T47D (cell line): ENCODE measurements at regions not wholly inside any gene's neighbourhood (a gene's known extent, or its start where the extent isn't known, plus 50 kb on each side); places are given as distances from the start of the nearest gene placed in this dataset.
A peak's percentile ranks its signal among the peaks of the same experiment; 100 is the strongest.
"Not testable (repeated sequence)": the region's sequence is repeated elsewhere in the genome, so short reads cannot be mapped to it uniquely, and the experiment has no call there.

Experiments used
- DNase-seq, 2 experiments: peaks; one replicate each; pipeline versions ENCODE4 v3.0.0 to v3.0.0-alpha.2; 2011 to 2012; ENCODE audit warnings: low read depth in 1 of 2, low spot score in 1 of 2
- JUND ChIP-seq: IDR thresholded peaks from 2 replicates; pipeline ENCODE4 v1.6.1; 2012; ENCODE audit warnings: low read depth
- in situ Hi-C: cut with HindIII; loops from 2 replicates; pipeline ENCODE4 v1.10.0; 2016; ENCODE audit warnings: low sequenced_read_pairs, low pct_unique_long_range_greater_than_20kb

DNA sequence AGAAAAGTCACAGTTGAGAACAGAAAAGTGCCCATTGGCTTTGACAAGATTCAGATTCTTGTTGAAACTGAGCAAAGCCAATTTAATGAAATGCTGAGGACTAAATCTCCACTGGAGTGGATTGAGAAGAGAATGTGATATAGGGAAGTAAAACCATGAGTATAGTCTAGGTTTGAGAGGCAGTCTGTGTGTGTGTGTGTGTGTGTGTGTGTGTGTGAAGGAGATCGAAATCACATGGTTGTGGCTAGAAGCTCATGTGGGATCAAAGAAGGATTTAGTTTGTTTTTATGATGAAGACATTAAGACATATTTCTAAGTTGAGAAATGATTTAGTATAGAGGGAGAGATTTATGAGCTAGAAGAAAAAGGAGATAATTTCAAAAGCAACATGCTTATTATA lies 275.7 kb upstream of the DAB2 start:
- DNase-seq, result no peak
- TF ChIP-seq JUND, result no peak
- in situ Hi-C loops, result no loop called here

DNA sequence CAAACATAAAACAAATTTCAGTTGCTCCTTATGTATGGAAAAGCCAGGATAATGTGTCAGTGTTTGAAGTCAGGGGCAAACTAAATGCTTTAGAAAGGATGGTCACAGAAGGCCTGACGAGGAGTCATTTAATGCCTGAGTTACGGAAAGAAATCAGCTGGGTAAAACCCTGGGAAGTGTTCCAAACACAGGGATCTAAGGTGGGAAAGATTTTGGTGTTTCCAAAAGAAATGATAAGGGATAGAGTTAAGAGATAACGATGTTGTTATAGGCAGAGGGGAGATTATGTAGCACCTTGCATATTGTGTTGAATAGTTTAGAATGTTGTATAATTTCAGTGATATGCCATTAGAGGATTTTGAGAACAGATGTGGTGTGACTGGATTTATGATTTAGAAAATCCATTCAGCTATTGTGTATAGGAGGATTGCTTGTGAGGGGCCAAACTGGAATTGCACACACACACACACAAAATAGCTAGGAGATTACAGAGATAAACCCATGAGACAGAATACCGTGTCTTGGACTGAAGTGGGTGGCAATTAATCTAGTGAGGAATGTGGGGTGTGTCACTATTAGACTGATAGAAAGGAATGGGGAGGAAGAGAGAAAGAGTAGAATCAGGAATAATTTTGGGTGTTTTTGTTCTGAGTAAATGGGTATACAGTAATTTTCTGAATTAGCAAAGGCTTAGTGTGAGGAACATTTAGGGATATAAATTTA lies 274.2 kb upstream of the DAB2 start:
- in situ Hi-C loops, result no loop called here
- no peak for DNase-seq
- no peak for TF ChIP-seq JUND

DNA sequence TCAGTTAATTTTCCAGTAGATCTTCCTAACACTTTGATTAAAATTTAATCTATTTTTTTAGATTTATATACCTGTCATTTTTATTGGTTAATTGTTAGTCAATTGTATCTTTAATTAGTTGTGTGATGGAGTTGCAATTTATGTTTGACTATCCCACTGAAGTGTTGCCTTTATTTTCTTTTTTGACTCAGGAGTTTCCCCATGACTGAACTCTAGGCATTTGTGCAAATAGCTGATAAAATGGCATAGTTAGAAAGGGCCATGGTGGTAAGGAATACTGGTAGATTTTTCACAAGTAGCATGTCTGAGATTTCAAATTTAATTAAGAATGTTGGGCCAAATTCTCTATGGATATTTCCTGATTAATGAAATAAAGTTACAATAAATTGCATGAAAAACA lies 273.1 kb upstream of the DAB2 start:
- no peak for TF ChIP-seq JUND
- in situ Hi-C loops, result no loop called here
- no peak for DNase-seq

DNA sequence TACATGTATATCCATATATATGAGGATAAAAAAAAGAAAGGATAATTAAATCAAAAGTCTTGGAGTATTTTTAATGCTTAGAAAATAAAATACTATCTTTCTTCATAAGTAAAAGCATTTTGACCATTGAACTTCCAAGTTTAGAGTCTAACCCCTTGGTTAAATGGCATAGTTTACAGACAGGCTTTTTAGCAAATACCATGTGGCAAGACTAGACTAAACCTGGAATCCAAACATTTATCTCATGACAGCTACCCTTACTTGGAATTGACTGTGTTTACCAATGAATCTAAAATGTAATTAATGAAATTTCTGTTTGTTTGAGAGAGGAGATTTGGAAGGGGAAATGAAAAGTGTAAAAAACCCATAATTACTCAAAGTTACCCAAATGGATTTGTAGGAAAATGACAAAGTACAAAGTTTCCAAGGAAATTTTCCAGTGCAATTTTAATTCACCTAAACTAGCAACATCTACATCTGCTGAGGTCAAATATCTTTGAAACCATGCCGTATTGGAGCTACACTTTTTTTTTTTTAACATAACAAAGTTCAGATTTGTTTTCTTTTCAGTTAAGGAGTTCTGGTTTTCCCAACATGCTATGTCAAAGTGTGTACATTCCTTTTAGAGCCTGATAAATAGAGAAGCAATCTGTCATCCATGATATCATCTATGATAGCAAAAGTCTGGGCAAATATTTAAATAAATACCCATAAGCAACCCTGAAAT lies 272.1 kb upstream of the DAB2 start:
- no peak for TF ChIP-seq JUND
- no peak for DNase-seq
- in situ Hi-C loops, result no loop called here

DNA sequence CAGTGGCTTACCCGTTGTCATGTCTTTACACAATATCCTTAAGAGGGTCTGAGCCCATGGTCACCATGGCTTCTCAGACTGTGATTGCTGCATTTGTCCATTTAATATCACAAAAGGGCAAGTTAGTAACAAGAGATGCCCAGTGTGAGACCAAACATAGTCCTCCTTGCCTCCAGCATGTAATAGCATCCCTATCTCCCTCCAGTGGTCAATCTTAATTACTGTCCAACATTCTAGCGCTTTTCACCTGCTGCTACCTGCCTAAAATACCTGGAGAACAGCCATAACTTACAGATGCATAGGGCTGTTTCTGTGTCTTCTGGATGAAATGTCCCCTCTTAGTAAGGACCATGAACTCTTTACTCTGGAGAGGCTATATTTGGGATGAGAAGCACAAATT lies 267.2 kb upstream of the DAB2 start:
- TF ChIP-seq JUND, result no peak
- in situ Hi-C loops, result no loop called here
- DNase-seq, result peak in 1 of 2 experiments; percentile 63

DNA sequence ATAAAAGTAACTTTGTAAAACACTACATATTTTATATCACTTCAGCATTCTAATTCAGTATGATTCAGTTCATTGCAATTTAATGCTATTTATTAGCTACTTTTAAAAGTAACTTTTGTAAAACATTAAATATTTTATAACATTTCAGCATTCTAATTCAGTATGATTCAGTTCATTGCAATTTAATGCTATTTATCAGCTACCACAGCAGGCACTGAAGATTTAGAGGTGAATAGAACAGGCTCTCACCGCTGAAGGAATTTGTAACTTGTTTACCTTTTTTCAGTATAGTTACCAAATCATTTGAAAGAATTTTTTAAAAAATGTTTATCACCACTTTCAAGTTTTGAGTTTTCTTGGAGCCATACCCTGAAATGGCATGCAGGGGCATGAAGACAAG lies 266.4 kb upstream of the DAB2 start:
- no peak for TF ChIP-seq JUND
- in situ Hi-C loops, result no loop called here
- DNase-seq, result no peak

DNA sequence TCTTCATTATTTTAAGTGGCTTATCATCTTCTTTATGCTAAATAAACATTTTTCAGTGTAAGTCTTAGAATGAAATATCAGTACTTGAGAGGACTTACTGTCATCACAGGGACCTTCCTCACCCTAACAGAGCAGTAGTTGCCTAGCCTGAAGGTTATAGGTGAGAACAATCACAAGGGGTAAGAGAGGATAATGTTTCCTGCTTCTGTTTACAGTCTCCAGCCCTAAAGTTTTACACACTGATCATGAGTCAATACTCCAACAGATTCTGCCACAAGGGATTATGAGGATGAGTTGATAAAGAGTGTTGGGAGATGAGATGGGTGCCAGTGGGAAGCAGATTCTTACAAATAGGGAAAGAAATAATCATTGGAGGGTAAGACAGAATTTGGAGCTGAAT lies 265.1 kb upstream of the DAB2 start:
- no peak for DNase-seq
- no peak for TF ChIP-seq JUND
- in situ Hi-C loops, result no loop called here

DNA sequence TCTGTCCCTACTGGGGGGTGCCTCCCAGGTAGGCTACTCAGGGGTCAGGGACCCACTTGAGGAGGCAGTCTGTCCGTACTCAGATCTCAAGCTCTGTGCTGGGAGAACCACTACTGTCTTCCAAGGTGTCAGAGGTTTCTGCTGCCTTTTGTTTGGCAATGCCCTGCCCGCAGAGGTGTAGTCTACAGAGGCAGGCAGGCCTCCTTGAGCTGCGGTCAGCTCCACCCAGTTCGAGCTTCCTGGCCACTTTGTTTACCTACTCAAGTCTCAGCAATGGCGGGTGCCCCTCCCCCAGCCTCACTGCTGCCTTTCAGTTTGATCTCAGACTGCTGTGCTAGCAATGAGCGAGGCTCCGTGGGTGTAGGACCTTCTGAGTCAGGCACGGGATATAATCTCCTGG lies 263.1 kb upstream of the DAB2 start:
- DNase-seq, in situ Hi-C loops: not testable (repeated sequence)

DNA sequence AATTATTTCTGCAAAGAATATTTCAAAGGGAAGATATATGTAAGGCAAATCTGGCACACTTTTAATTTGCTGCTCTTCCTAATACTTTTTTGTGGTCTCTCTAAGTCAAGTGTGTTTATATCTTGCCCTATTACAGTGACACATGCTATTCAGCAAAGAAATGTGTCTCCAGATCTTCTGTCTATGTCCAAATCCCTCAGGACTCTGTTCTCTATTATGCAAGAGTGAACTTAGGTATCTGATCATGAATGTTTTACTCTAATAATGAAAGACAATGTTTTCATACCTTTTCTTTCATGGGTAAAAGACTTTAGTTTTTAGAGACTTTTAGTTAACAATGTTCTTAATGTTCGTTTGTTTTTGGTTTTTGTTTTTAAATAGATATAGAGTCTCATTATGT lies 255.4 kb upstream of the DAB2 start:
- in situ Hi-C loops, result no loop called here
- no peak for TF ChIP-seq JUND
- no peak for DNase-seq

DNA sequence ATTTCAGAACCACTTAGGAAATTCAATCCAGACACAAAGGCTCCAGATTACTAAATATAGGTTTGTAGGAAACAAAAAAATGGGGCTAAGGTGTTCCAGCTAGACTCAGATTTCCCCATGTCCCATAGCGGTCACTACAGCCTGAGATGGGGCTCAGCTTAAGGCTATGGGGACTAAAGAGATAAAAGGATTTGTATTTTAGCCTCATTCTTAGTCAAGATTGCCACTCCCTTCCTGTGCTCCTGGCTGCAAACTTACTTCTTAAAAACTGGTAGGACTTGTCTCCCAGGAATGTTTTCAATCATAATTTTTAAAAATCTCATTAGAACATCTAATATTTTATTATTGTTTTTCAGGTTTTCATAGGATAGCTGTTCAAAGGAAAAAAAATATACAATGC lies 253.8 kb upstream of the DAB2 start:
- no peak for DNase-seq
- in situ Hi-C loops, result no loop called here
- TF ChIP-seq JUND, result no peak

DNA sequence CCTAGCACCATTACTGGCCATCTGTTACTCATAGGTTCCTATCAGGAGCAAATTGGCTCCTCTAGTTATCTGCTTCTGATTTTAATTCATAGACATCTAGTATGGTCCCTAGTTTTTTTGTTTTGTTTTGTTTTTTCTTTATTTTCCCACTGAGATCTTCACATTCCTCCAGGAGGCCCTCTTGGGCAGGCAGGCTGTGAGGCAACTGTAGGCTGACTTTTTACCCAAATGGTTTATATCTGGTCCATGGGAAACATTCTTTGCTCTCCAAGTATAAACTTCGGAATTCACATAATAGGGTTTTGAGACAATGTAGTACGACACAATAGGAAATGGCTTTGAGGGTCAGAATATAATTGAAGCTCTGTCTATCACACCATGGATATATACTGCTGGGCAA lies 250.9 kb upstream of the DAB2 start:
- no peak for TF ChIP-seq JUND

DNA sequence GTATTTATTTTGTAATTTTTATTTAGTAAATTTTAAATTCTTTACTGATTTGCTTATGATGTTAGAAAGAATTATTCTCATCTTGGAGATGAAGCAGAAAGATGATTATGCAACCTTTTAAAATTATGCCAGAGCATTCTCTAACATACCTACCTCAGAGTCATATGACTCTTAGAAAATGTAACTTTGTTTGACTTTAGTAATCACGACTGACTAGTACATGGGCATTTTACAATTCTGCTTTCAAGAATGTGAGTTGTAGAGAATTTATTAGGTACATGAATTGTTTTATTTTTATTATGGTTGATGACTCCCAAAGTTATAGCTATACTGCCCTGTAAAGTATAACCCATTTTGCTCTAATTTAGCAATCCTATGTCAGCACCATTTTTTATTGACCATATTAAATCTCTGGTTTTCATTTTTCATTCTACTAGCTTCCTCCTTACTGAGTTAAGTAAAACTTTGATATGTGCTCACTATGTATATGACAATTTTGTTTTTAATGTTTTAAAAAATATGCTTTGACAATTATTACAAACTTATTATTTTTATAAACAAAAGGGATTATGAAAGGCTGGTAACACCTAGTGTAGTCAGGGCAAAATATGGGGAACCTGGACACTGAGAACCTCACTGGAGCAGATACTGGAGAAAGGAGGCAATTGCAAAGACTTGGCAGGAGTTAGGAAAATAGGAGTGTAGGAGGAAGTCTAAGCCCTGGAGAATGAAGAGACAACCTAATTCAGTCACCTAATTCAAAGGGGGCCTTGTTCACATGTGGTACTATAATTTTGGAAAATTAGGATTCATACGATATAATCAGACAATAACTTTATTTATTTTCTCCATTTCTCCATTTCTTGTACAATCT lies 249.7 kb upstream of the DAB2 start:
- in situ Hi-C loops, result no loop called here
- TF ChIP-seq JUND, result no peak
- no peak for DNase-seq

More for the DNA sequence above, 250.9 kb upstream of the DAB2 start:
- in situ Hi-C loops, result no loop called here
- DNase-seq, result no peak

DNA sequence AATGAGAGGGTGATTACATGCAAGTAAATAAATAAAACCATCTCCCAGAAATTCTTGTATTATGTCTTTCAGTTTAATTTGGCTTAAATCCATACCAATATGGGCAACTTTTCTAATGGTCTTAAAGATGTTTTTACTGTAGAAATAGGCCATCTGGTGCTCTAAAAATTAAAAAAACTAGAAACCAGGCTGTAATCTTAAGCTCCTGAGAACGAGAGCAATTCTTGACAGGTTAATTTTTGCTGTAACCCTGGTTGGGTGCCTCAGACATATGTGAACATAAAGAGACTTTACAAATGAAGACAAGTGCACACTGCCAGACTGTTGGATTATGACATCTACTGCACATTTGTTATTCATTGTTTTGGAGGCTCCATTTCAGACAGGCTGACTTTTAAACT lies 246.8 kb upstream of the DAB2 start:
- TF ChIP-seq JUND, result no peak
- DNase-seq, result no peak
- in situ Hi-C loops, result no loop called here
